Skin epidermis (tissue), 12 donors: ENCODE measurements at regions not wholly inside any gene's neighbourhood (a gene's known extent, or its start where the extent isn't known, plus 50 kb on each side); places are given as distances from the start of the nearest gene placed in this dataset.
A peak's percentile ranks its signal among the peaks of the same experiment; 100 is the strongest.

ENCODE experiments used
- H3K27ac ChIP-seq, 21 experiments: fragments of 200-600 bp; sonication (generic) in 11 of 21; one replicate each; pipeline ENCODE4 v1.5.0; 2020; ENCODE audit warnings: mild to moderate bottlenecking in 3 of 21, inconsistent platforms in 2 of 21, moderate library complexity in 2 of 21
- H3K4me3 ChIP-seq, 7 experiments: fragments of 200-600 bp; sonication (generic) in 2 of 7; one replicate each; pipeline ENCODE4 v1.5.0; 2020; ENCODE audit warnings: inconsistent platforms in 2 of 7, mild to moderate bottlenecking in 2 of 7, moderate library complexity in 1 of 7

DNA sequence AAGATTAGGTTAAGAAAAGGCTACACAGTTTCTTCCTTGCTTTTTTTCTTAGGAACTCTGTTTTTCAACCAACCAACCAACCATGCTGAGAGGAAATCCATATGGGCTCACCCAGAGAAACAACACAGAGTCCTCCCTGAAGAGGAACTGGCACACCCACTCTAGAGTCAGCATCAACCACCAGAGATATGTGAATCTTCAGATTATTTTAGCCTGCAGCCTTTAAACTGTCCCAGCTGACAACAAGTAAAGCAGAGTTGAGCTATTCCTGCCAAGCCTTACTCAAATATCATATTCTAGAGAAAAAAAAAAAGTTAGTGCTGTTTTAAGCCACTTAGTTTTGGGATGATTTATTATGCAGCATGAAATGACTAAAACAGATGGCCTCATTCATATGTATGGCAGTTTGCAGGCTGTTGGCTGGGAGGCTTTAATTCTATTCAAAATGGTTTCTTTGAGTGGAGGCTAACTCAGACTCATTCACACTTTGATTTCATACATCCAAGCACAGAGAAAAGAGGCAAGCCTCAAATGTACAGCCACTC is 1637.7 kb upstream of the LRRTM1 start:
- Histone ChIP-seq H3K27ac (no peak overlapping the region), H3K4me3 (no peak overlapping the region)

DNA sequence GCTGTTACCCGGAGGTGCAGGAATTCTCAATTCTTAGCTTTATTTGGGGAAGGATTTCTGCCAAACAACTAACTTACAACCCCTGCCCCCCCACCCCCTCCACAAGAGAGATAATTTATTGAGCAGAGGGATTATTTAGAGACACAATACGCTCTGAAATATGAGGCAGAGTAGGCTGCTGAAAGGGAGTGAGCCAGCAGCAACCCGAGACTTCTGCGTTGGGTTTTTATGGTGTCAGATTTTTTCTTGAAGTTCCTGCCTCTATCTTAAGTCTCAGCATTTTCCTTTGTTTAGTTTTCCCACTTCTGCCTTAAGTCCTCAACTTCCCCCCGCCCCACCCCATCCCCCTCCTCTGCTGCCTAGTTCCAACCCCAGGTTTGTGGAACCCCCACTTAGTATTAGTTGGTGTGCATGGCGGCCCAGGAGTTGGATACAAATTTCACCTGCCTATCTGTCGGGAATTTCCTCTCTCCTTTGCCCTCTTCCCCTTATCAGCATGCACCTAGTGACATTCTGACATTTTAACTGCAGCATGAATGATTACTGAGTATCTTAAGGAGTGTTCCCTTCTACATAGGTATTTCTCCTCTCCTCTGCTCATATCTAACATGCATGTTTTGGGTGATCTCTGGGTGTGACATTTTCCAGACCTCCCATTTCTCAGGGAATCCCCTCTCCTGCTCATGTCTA is 1635.9 kb upstream of the LRRTM1 start:
- H3K4me3 ChIP-seq, result no peak overlapping the region
- no peak overlapping the region for H3K27ac ChIP-seq

DNA sequence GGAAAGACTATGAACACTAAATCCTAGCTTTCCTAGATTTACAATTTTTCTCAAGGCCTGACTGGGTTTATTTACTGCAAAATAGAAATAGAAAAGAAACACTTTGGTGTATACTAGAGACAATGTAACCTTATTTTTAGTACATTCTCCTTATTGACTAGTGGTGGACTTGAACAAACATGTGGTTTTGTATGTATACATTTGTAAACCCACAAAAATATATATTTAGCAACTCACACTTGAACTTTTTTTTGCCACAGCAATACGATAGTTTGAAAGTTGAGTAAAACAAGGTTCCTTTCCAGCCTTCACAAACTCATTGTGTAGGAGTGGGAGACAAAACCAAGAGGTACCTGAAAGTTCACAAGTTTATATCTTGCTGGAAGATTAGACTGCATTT is 1633.4 kb upstream of the LRRTM1 start:
- Histone ChIP-seq H3K4me3 (no peak overlapping the region), H3K27ac (no peak overlapping the region)

DNA sequence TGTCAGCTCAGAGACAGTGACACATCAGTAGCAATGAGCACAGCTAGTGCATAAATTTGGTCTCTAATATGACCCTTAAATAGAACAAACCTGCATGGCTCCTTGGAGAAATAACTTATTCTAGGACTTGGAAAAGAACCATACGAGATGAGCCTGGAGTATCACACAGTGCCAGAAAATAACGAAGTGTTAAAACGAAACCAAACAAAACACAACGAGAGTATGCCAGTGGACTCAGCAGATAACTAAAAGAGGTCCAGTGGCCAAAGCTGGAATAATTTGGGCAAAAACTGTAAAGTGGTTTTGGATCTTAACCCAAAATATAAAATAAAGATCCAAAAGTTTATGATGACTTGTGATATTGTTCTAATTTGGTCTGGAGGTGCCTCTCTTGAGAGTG is 1599.0 kb upstream of the LRRTM1 start:
- no peak overlapping the region for H3K4me3 ChIP-seq
- no peak overlapping the region for H3K27ac ChIP-seq

DNA sequence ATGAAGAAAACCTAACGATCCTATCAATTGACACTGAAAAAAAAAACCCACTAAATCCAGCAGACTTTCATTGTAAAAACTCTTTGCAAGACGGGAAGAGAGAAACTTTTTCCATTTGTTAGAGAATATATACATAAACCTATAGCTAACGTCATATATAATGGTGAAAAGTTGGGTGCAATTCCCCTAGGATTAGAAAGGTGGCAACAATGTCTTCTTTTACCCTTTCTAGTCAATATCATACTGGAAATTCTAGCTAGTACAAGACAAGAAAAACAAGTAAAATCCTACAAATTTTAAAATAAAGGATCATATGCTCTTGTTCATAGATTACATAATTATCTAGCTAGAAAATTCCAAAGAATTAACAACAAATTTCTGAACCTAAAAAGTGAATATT is 1596.5 kb upstream of the LRRTM1 start:
- Histone ChIP-seq H3K27ac (no peak overlapping the region), H3K4me3 (no peak overlapping the region)

DNA sequence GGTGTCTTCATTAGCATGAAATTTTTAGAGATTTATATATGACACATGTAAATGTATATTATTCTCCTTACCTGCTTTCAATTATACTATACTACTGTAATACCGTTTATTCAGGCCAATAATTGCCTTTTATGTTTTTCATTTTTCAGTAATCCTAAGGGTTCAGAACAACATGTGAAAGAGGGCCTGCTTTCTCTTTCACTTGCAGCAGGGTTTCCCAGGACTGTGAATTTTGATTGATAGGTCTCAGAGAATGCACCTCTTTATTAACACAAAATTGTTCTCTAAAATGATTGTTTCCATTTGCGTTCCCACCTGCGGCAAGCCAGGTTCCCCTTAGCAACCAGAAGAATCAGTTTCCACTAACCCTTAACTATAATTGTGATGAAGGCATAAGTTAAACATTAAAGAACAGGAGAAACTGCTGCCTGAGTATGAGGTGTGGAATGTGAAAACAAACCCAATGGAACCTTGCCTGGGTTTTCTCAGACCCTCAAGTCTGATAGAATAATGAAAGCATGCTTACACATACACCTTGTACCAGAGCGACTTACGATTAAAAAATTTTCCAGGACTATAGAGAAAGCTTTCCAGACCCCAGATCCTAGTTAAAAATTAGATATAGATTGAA is 1591.2 kb upstream of the LRRTM1 start:
- no peak overlapping the region for H3K4me3 ChIP-seq
- no peak overlapping the region for H3K27ac ChIP-seq

DNA sequence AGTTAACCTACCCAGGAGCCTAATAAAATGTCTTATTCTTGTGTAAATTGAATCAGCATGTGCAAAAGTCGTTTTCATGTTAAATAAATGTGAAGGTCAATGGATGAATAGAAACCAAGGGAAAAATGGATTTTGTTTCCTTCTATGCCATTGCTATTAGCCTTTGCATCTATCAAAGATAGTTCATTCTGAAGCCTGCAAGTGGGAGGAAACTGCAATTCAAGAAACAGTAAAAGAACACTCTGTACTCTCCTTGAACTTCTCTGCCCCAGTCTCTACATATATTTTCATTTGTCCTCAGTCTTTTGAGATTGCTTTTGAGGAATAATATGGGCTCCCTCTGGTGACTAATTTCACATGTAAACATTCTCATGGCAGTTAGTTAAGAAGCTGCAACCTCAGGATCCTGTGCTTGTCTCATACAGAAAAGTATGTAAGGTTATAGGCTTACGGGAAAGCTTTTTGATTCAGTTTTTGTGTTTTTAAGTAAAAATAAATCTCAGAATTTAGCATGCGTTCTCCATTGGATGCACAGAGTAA is 1590.0 kb upstream of the LRRTM1 start:
- no peak overlapping the region for H3K27ac ChIP-seq

DNA sequence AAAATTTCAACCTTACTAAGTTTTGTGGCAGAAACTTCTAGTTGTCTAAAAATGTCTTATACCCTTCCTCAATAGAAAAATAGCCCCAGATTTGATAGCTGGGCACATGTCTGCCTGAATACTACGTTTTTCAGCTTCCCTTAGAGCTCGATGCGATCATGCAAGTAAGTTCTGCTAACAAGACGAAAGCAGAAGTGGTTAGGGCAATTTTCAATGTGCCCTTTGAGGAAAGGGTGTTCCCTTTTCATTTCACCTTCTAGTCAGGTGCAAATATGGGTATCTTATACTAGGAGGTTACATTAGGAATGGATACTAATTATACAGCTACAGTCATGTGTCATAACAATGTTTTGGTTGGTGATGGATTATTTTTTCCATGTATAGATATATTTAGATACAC is 1572.1 kb upstream of the LRRTM1 start:
- Histone ChIP-seq H3K27ac (no peak overlapping the region), H3K4me3 (no peak overlapping the region)

More for the DNA sequence above, 1590.0 kb upstream of the LRRTM1 start:
- H3K4me3 ChIP-seq, result no peak overlapping the region

DNA sequence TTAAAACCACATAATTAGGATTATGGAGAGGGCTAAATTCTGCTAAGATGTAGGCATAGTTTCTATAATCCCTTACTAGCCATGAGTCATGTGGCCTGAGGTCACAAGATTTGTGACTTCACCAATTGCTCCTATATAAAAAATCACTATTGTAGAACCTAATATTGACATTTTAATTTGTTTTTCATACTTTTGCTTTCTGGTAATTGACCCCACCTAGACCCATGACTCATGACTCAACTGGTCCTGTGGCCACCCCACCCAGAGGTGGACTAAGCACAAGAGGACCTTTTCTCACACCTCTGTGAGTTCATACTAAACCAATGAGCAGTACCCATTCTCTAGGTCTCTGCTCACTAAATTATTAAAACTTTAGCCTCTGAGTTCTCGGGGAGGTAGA is 1567.5 kb upstream of the LRRTM1 start:
- no peak overlapping the region for H3K27ac ChIP-seq

DNA sequence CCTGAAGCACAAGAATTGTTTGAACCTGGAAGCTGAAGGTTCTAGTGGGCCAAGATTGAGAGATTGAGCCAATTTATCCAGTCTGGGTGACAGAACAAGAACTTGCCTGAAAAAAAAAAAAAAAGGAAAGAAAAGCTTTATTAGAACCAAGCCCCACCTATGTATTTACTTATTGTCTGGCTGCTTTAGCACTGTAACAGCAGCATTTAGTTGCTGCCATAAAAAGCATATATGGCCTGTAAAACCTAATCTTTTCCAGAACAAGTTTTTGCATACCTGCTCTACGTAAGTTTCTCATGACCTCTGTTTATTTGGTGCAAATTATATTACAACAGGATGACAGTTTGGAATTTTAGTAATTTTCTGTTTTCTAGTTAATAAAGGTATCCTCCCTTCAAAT is 1565.6 kb upstream of the LRRTM1 start:
- no peak overlapping the region for H3K4me3 ChIP-seq
- H3K27ac ChIP-seq, result no peak overlapping the region

More for the DNA sequence above, 1567.5 kb upstream of the LRRTM1 start:
- no peak overlapping the region for H3K4me3 ChIP-seq

DNA sequence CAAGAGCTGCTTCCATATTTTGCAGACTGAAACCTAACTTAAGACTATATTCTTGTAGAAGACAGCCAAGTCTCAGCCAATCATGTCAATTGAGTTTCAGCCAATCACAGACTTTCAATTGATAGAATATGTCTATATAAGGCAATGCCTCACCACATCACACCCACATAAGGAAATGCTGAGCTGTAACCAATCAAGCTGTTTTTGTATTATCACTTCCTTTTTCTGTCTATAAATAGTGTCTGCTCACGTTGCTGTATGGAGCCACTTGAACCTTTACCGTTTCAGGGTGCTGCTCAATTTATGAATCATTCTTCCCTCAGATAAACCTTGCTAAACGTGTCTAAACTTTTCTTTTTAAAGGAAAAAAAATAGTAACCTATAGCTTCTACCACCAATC is 1554.4 kb upstream of the LRRTM1 start:
- no peak overlapping the region for H3K27ac ChIP-seq

DNA sequence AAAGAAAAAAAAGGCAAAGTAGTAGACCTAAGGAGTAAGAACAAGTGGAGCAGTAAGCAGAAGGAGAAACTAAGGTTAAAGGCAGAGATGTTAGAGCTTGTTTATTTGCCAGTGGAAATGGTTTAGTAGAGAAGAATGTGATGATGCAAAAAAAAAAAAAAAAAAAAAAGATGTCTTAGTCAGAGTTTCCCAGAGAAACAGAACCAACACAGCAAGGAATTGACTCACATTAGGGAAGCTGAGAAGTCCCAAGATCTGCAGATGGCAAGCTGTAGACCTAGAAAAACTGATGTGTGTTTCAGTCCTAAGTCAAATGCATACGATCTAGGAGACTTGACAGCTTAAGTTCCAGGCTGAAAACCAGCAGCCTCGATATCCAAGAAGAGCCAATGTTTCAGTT is 1548.8 kb upstream of the LRRTM1 start:
- Histone ChIP-seq H3K4me3 (no peak overlapping the region), H3K27ac (no peak overlapping the region)

More for the DNA sequence above, 1554.4 kb upstream of the LRRTM1 start:
- H3K4me3 ChIP-seq, result no peak overlapping the region

DNA sequence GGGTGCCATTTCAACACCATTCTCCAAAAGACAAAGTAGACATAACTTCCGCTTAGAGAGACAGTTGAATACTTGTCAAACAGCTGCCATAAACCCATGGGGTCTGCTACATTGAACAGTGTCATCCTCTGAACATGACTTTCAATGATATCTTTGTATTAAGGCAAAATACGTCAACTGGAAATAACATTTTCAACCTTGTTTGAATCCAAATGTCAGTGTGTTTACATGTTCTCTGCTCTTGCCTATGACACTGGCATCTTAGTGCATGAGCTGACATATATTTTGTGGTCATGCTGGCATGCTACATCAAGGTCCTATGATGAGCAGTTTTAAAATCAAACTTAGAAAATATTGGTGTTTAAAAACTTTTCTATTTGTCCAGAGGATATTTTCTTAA is 1548.1 kb upstream of the LRRTM1 start:
- H3K27ac ChIP-seq, result no peak overlapping the region
- H3K4me3 ChIP-seq, result no peak overlapping the region

DNA sequence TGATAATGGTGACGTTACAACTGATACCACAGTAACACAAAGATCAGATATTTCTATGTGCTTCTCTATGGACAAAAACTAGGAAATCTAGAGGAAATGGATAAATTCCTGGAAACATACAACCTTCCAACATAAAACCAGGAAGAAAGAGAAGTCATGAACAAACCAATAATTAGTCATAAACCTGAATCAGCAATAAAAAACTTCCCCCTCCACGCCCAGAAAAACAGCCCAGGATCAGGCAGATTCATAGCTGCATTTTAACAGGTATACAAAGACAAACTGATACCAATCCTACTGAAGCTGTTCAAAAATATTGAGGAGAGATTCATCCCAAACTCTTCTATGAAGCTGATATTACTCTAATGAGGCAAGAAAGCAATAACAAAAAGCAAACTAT is 1535.2 kb upstream of the LRRTM1 start:
- H3K27ac ChIP-seq, result no peak overlapping the region
- H3K4me3 ChIP-seq, result no peak overlapping the region

DNA sequence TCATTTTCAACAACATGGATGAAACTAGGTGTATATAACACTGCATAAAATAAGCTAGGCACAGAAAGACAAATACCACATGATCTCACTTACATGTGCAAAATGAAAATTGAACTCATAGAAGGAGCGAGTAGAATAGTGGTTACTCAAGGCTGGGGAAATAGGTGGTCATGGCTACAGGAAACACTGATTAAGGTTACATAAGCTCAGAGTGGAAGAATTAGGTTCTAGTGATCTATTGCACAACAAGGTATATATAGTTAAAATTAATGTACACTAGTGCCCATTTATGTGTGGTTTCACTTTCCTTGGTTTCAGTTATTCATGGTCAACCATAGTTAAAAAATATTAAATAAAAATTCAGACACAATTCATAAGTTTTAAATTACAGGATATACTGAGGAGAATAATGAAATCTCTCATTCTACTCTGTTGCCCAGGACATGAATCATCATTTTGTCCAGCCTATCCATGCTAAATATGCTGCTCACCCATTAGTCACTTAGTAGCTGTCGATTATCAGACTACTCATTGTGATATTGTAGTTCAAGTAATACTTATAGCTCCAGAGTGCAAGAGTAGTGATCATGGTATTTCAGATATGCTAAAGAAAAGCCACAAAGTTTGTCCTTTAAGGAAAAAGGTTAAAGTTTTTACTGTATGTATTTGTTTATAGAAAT is 1530.9 kb upstream of the LRRTM1 start:
- Histone ChIP-seq H3K27ac (no peak overlapping the region), H3K4me3 (no peak overlapping the region)

DNA sequence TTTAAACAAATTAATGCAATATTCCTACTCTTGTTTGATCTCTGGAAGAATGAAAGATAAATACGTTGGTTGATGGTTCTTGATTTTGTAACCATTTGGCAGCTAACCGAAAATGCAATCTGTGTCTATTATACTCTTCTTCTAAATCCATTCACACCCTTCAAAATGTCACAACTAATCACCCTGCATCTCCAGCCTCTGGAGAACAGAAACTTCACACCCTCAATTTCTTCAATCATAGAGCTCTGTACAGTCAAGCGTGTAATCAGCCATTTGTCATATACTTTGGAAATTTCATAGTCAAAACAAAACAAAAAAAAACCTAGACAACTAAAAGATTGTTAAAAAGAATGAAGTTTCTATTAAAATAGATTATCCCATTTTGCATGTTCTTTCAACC is 1482.3 kb upstream of the LRRTM1 start:
- Histone ChIP-seq H3K27ac (no peak overlapping the region), H3K4me3 (no peak overlapping the region)

DNA sequence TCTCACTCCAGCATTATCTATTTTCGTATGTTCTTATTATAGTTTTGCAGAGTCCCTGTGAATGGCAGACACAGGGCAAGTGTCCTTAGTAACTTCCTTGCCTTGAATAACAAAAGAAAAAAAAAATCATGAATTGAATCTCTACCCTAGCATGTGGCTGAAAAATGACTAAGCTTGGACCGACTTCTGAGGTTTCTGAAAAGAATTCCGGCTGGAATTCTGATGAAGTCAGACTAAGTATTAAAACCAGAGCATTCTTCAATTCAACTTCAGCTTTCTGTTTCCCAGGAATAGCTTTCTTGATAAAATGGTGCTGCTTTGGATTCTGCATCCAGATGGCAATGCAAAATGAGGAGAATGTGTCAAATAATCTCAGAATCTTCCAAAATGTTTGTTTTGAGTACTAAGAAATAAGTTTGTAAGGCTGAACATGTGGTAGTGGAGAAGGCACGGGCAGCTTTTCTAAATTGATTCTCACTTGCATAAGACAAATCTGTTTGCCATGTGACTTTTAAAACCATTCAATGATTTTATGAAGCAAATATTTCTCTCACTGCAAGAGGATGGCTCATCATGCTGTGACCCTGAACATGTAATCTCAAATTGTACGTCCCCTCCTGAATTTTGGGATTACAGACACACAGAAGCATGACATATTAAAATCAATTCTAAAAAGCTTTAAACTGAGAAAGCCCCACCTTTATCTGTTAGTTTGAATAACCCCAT is 1462.8 kb upstream of the LRRTM1 start:
- no peak overlapping the region for H3K4me3 ChIP-seq
- H3K27ac ChIP-seq, result peak overlapping the region in 3 of 21 experiments; percentile 3 to 42 (median 8)

DNA sequence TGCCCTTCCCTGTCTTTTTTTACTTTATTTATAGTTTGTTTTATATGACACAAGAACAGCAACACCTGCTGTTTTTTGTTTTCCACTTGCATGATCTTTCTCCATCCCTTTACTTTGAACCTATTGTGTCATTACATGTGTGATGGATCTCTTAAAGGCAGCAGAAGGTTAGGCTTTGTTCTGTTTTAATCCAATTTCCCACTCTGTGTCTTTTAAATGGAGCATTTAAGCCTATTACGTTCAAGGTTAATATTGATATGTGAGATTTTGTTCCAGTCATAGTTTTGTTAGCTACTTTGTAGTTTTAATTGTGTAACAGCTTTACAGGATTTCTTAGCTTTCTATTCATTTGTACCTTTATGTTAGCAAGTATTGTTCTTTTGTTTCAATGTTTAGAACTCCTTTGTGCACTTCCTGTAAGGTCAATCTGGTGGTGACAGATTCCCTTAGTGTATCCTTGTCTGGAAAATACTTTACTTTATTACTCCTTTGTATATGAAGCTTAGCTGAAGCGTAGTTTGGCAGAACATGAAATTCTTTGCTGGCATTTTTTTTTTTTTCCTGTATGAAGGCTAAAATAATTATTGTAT is 1443.0 kb upstream of the LRRTM1 start:
- no peak overlapping the region for H3K4me3 ChIP-seq

DNA sequence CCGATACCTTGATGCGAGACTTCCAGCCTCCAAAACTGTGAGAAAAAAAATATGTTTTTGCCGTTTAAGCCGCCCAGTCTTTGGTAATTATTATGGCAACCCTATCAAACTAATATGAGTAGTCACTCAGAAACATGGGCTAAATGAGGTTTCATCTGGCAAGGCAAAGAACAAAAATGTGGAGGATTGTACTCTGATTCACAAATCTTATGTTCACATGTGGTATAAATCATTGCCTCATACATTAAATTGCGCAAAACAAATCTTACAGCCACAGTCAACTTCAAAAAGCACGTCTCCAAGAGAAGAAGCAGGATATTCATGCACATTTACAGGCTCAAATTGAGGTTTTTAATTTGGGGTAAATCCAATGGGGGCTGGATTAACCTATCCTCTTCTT is 1435.4 kb upstream of the LRRTM1 start:
- Histone ChIP-seq H3K27ac (no peak overlapping the region), H3K4me3 (no peak overlapping the region)

More for the DNA sequence above, 1443.0 kb upstream of the LRRTM1 start:
- H3K27ac ChIP-seq, result no peak overlapping the region

DNA sequence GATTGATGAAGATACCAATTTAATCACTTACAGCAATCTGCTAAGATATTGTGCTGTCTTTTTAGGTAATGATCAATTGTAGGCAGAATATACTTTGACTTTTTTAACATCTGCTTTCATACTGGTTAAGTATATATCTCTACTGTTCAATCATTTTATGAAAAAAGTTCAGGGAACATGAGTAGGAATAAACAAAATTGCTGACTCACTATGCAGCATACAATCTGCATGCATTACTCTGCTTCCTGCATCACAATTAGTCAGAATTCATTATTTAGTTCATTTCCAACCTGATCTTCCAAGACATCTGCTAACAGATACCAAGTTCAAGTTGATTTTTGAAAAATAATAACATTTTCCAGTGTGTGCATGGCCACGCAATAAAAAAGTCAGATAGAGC is 1430.4 kb upstream of the LRRTM1 start:
- Histone ChIP-seq H3K27ac (no peak overlapping the region), H3K4me3 (no peak overlapping the region)
